Ishikawa (cell line): ENCODE measurements at regions not wholly inside any gene's neighbourhood (a gene's known extent, or its start where the extent isn't known, plus 50 kb on each side); places are given as distances from the start of the nearest gene placed in this dataset.

ENCODE experiments used
- CEBPB ChIP-seq: IDR thresholded peaks from 2 replicates; pipeline ENCODE4 v1.6.1; 2012
- CREB1 ChIP-seq: IDR thresholded peaks from 2 replicates; pipeline ENCODE4 v1.6.1; 2012; ENCODE audit warnings: low read depth
- EGR1 ChIP-seq: IDR thresholded peaks from 2 replicates; pipeline ENCODE4 v1.6.1; 2012
- EP300 ChIP-seq: IDR thresholded peaks from 2 replicates; pipeline ENCODE4 v1.6.1; 2012; ENCODE audit warnings: borderline replicate concordance
- NFIC ChIP-seq: IDR thresholded peaks from 2 replicates; pipeline ENCODE4 v1.6.1; 2012
- RAD21 ChIP-seq: IDR thresholded peaks from 2 replicates; pipeline ENCODE4 v1.6.1; 2012; ENCODE audit warnings: low read depth
- REST ChIP-seq: IDR thresholded peaks from 2 replicates; pipeline ENCODE4 v1.6.1; 2012; ENCODE audit warnings: low read depth, mild to moderate bottlenecking
- TAF1 ChIP-seq: IDR thresholded peaks from 2 replicates; pipeline ENCODE4 v1.6.1; 2012; ENCODE audit warnings: low read depth, mild to moderate bottlenecking
- TEAD4 ChIP-seq: IDR thresholded peaks from 2 replicates; pipeline ENCODE4 v1.6.1; 2012
- YY1 ChIP-seq: IDR thresholded peaks from 2 replicates; pipeline ENCODE4 v1.6.1; 2012; ENCODE audit warnings: low read depth
- ZBTB7A ChIP-seq: IDR thresholded peaks from 2 replicates; pipeline ENCODE4 v1.6.1; 2012; ENCODE audit warnings: low read depth
- TF ChIP-seq, protein P1 (sequence below): IDR thresholded peaks from 2 replicates; pipeline ENCODE4 v1.6.1; 2012

GRCh38 chr12:124478985-124479645 is 88.3 kb downstream of the NCOR2 start:
- TF ChIP-seq EGR1, result no peak
- TF ChIP-seq YY1, result no peak
- TF ChIP-seq TEAD4, result no peak
- TF ChIP-seq EP300, result no peak
- TF ChIP-seq, protein P1, sequence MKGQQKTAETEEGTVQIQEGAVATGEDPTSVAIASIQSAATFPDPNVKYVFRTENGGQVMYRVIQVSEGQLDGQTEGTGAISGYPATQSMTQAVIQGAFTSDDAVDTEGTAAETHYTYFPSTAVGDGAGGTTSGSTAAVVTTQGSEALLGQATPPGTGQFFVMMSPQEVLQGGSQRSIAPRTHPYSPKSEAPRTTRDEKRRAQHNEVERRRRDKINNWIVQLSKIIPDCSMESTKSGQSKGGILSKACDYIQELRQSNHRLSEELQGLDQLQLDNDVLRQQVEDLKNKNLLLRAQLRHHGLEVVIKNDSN, result no peak
- TF ChIP-seq CEBPB, result no peak
- TF ChIP-seq CREB1, result no peak
- no peak for TF ChIP-seq RAD21
- TF ChIP-seq NFIC, result no peak
- no peak for TF ChIP-seq ZBTB7A
- no peak for TF ChIP-seq REST
- TF ChIP-seq TAF1, result no peak
